ENCODE measurements at regions not wholly inside any gene's neighbourhood (a gene's known extent, or its start where the extent isn't known, plus 50 kb on each side); places are given as distances from the start of the nearest gene placed in this dataset.
"Not testable (repeated sequence)": the region's sequence is repeated elsewhere in the genome, so short reads cannot be mapped to it uniquely, and the experiment has no call there.

DNA sequence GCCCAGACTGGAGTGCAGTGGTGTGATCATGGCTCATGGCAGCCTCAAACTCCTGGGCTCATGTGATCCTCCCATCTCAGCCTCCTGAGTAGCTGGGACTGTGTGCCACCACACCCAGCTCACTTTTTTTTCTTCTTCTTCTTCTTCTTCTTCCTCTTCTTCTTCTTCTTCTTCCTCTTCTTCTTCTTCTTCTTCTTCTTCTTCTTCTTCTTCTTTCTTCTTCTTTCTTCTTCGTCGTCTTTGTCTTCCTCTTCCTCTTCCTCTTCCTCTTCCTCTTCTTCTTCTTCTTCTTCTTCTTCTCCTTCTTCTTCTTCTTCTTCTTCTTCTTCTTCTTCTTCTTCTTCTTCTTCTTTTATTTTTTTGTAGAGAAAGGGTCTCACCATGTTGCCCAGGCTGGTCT is 78.8 kb upstream of the RPH3A start:
- not testable (repeated sequence) for DNase-seq

DNA sequence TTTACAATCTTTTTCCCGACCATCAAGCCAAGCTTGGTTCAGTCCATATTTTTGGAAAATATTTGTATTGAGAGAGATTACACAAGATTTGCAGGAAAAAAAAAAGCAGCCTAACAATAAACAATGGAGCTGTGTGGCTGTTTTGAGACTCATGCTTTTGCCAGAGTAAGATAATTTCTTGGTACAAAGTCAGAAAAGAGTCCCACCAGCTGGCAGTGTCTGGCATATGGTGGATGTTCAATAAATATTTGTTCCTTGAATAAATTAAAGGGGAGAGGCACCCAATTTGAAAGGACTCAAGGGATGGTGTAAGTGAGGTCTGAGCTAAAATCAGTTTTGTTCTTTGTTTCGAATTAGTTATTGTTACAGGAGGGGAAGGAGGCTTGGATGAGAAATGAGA is 78.1 kb upstream of the RPH3A start:
- DNase-seq: no peak

GRCh38 chr12:112714166-112714710 is 77.3 kb upstream of the RPH3A start:
- DNase-seq: no peak

DNA sequence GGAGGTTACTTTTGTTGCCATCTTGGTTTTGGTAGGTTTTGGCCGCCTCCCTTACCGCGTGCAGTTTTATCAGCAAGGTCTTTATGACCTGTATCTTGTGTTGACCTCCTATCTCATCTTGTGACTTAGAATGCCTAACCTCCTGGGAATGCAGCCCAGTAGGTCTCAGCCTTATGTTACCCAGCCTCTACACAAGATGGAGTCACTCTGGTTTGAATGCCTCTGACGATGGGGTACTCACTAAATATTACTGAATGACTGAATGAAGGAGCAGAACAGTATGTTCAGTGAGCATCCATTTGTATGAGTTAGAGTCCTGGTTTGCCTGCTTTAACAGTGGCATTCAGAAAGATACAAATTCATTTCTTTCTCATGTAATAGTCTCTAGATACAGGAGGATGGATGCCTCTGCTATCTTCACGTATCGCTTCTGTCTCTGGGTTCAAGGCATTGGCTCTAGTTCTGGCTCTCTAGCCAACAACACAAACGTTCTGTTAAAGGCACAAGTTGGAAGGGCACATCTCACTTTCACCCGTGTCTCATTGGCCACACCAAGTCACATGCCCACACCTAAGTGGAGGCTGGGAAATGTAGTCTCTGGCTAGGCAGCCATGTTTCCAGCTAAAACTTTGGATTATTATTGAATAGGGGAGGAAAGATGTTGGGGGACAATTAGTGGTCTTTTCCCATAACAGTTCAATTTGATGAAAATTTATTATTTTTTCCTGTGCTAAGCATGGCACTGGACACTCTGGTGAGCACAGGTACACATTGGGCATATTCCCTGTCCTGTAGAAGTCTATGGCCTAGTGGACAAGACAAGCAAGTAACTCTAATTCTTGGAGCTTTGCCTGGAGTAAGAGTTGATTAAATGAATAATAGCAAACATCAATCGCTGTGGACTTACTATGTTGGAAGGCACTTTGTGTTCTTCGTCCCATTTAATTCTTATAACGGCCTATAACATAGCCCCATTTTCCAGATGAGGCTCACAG is 75.2 kb upstream of the RPH3A start:
- no peak for DNase-seq

DNA sequence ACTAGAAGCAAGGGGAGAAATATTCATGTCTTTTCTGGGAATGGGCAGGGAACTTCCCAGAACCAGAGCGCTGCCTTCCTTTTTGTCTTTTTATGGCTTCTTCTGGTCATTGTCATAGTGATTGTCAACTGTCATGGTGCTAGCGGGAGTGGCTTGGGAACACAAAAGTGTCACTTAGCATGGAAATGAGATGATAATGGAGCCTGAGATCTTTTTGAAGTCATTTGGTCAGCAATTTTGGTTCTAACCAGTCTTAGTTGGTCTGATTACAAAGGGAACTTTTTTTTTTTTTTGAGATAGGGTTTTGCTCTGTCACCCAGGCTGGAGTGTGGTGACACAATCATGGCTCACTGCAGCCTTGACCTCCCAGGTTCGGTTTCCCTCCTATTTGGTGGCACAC is 62.7 kb upstream of the RPH3A start:
- no peak for DNase-seq

DNA sequence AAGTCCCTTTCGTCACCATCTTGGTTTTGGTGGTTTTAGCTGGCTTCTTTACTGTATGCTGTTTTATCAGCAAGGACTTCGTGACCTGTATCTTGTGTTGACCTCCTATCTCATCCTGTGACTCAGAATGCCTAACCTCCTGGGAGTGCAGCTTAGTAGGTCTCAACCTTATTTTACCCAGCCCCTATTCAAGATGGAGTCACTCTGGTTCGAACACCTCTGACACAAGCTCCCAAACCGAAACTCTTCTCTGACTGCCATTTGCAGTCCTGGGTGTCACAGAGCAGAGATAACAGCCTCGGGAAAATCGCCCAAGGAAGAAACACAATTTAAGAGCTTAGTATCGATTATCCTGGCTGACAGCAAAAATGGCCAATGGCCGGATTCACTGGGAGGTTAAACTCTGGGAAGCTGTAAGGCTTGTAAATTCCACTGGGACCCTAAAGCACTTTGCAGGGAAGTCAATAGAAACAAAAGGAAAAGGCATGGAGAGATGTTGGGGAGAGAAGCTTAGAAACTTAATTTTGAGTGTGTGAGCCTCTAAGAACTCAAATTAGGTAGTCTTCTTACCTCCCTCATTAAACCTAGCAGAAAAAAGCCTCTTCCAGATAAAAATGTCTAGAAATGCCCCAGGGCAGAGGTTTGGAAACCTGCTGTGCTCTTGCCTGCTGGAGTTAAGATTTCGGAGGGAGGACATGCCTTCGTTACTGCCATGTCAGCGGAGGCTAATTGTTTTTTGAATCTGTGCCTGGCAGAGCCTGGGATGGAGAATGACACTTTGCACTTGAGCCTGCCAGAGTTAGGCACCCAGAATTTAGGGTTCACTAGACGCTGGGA is 56.5 kb upstream of the RPH3A start:
- no peak for DNase-seq

DNA sequence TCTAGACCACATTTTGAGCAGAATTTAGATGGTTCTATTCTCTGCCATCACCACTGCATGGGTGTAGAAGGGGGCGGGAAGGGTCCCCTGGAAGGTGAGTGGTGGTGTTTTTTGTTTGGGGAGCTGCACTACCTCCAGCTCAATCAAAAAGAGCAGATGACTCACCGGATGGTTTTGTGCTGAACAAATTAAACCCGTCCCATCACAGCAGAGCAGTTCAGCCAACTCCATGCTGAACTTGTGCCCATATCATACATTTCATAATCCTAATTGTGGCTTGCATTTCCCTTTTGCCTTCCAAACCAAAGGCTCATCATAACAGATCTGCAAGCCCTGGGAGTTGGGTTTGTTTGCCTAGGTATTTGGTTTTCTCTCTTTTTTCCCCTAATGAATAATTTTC is 53.0 kb upstream of the RPH3A start:
- no peak for DNase-seq

- no peak for DNase-seq
These were observed 51.1 kb upstream of the RPH3A start for GRCh38 chr12:112740387-112740934.

GRCh38 chr12:112741106-112741505 is 50.4 kb upstream of the RPH3A start:
- DNase-seq: no peak
